GM12878 (cell line): ENCODE measurements at regions not wholly inside any gene's neighbourhood (a gene's known extent, or its start where the extent isn't known, plus 50 kb on each side); places are given as distances from the start of the nearest gene placed in this dataset.

Experiments used
- BHLHE40 ChIP-seq, 2 experiments: fragments of 450-650 bp in 1 of 2; IDR thresholded peaks; 2 replicates each; pipeline ENCODE4 v1.6.1; 2011 to 2017; ENCODE audit warnings: low read depth in 2 of 2, borderline replicate concordance in 1 of 2, improper control_type of control experiment in 1 of 2, low read length in 1 of 2, mild to moderate bottlenecking in 1 of 2
- CREM ChIP-seq: IDR thresholded peaks from 2 replicates; pipeline ENCODE4 v1.6.1; 2014; ENCODE audit warnings: antibody characterized with exemption, low read depth
- IRF4 ChIP-seq: IDR thresholded peaks from 2 replicates; pipeline ENCODE4 v1.6.1; 2011; ENCODE audit warnings: low read depth, low read length
- MEF2A ChIP-seq: IDR thresholded peaks from 2 replicates; pipeline ENCODE4 v1.6.1; 2011; ENCODE audit warnings: low read depth, mild to moderate bottlenecking, low read length, moderate library complexity; ENCODE audit not compliant: insufficient read depth
- MTA3 ChIP-seq: IDR thresholded peaks from 2 replicates; pipeline ENCODE4 v1.6.1; 2012; ENCODE audit warnings: low read length, inconsistent platforms, borderline replicate concordance
- NFIC ChIP-seq: IDR thresholded peaks from 2 replicates; pipeline ENCODE4 v1.6.1; 2012; ENCODE audit warnings: low read depth, mild to moderate bottlenecking, inconsistent platforms, low read length, moderate library complexity
- PAX5 ChIP-seq: IDR thresholded peaks from 2 replicates; pipeline ENCODE4 v1.6.1; 2011; ENCODE audit warnings: low read depth, low read length, borderline replicate concordance
- RAD51 ChIP-seq: fragments of 450-650 bp; IDR thresholded peaks from 2 replicates; pipeline ENCODE4 v1.6.1; 2016; ENCODE audit warnings: moderate library complexity, mild to moderate bottlenecking, inconsistent platforms
- RUNX3 ChIP-seq: IDR thresholded peaks from 2 replicates; pipeline ENCODE4 v1.6.1; 2012; ENCODE audit warnings: low read length, inconsistent platforms
- TARDBP ChIP-seq: IDR thresholded peaks from 2 replicates; pipeline ENCODE4 v1.6.1; 2016; ENCODE audit warnings: borderline replicate concordance
- ZNF622 ChIP-seq: fragments of 450-650 bp; IDR thresholded peaks from 2 replicates; pipeline ENCODE4 v1.6.1; 2017; ENCODE audit warnings: mild to moderate bottlenecking, inconsistent platforms
- TF ChIP-seq, protein P1 (sequence below): fragments of 450-650 bp; IDR thresholded peaks from 2 replicates; pipeline ENCODE4 v1.6.1; 2016; ENCODE audit warnings: mild to moderate bottlenecking
- TF ChIP-seq, protein P2 (sequence below): fragments of 450-650 bp; IDR thresholded peaks from 2 replicates; pipeline ENCODE4 v1.6.1; 2017; ENCODE audit warnings: low read depth, mild to moderate bottlenecking, moderate library complexity
- TF ChIP-seq, protein P3 (sequence below): fragments of 450-650 bp; IDR thresholded peaks from 2 replicates; pipeline ENCODE4 v1.6.1; 2017; ENCODE audit warnings: mild to moderate bottlenecking, moderate library complexity

DNA sequence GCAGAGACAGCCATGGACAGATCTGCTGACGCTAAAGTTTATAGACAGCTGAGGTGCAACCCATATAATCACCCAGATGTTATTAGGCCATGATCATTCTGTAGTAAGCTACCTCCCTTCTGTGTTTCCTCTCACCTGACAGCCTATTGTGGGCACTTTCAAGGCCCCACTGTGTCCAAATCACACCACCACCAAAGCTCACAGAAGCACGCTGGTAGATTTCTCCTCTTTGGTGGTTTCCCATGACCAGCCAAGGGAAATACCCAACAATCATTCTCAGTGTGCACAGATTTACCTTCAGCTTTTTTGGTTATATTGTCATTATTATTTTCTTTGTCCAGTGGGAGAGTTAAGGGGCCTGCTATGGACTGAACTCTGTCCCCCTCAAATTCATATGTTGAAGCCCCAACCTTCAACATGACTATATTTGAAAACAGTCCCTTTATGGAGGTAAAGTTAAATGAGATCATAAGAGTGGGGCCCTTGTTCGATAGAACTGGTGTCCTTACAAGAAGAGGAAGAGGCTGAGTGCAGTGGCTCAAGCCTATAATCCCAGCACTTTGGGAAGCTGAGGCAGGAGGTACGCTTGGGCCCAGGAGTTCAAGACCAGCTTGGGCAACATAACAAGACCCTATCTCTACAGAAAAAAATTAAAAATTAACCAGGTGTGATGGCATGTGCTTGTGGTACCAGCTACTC lies 74.0 kb upstream of the MSH6 start (continued):
- TF ChIP-seq, protein P1, sequence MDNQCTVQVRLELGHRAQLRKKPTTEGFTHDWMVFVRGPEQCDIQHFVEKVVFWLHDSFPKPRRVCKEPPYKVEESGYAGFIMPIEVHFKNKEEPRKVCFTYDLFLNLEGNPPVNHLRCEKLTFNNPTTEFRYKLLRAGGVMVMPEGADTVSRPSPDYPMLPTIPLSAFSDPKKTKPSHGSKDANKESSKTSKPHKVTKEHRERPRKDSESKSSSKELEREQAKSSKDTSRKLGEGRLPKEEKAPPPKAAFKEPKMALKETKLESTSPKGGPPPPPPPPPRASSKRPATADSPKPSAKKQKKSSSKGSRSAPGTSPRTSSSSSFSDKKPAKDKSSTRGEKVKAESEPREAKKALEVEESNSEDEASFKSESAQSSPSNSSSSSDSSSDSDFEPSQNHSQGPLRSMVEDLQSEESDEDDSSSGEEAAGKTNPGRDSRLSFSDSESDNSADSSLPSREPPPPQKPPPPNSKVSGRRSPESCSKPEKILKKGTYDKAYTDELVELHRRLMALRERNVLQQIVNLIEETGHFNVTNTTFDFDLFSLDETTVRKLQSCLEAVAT, result no peak
- TF ChIP-seq RUNX3 (peak; percentile 88), MEF2A (no peak), NFIC (no peak), BHLHE40 (IDR thresholded peaks at IDR 0.05; ENCODE audit: borderline replicate concordance in 1 of 2, low read depth in 2 of 2, low read length in 1 of 2) (peak; percentile 60 to 79; a peak in 3 of 4 replicates), CREM (0 out of 2 replicates have a peak, but pooled peaks have one; percentile 30), MTA3 (peak; percentile 61; the same call in 1 of the 2 replicates), PAX5 (peak; percentile 56; the same call in 1 of the 2 replicates), TARDBP (no peak), RAD51 (peak; percentile 8; the same call in 1 of the 2 replicates), IRF4 (no peak), ZNF622 (no peak)
- TF ChIP-seq, protein P2, sequence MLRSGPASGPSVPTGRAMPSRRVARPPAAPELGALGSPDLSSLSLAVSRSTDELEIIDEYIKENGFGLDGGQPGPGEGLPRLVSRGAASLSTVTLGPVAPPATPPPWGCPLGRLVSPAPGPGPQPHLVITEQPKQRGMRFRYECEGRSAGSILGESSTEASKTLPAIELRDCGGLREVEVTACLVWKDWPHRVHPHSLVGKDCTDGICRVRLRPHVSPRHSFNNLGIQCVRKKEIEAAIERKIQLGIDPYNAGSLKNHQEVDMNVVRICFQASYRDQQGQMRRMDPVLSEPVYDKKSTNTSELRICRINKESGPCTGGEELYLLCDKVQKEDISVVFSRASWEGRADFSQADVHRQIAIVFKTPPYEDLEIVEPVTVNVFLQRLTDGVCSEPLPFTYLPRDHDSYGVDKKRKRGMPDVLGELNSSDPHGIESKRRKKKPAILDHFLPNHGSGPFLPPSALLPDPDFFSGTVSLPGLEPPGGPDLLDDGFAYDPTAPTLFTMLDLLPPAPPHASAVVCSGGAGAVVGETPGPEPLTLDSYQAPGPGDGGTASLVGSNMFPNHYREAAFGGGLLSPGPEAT, result peak; percentile 54; the same call in 1 of the 2 replicates
- TF ChIP-seq, protein P3, sequence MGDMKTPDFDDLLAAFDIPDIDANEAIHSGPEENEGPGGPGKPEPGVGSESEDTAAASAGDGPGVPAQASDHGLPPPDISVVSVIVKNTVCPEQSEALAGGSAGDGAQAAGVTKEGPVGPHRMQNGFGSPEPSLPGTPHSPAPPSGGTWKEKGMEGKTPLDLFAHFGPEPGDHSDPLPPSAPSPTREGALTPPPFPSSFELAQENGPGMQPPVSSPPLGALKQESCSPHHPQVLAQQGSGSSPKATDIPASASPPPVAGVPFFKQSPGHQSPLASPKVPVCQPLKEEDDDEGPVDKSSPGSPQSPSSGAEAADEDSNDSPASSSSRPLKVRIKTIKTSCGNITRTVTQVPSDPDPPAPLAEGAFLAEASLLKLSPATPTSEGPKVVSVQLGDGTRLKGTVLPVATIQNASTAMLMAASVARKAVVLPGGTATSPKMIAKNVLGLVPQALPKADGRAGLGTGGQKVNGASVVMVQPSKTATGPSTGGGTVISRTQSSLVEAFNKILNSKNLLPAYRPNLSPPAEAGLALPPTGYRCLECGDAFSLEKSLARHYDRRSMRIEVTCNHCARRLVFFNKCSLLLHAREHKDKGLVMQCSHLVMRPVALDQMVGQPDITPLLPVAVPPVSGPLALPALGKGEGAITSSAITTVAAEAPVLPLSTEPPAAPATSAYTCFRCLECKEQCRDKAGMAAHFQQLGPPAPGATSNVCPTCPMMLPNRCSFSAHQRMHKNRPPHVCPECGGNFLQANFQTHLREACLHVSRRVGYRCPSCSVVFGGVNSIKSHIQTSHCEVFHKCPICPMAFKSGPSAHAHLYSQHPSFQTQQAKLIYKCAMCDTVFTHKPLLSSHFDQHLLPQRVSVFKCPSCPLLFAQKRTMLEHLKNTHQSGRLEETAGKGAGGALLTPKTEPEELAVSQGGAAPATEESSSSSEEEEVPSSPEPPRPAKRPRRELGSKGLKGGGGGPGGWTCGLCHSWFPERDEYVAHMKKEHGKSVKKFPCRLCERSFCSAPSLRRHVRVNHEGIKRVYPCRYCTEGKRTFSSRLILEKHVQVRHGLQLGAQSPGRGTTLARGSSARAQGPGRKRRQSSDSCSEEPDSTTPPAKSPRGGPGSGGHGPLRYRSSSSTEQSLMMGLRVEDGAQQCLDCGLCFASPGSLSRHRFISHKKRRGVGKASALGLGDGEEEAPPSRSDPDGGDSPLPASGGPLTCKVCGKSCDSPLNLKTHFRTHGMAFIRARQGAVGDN, result peak; percentile 22; the same call in 1 of the 2 replicates
